ENCODE measurements at regions not wholly inside any gene's neighbourhood (a gene's known extent, or its start where the extent isn't known, plus 50 kb on each side); places are given as distances from the start of the nearest gene placed in this dataset.

DNA sequence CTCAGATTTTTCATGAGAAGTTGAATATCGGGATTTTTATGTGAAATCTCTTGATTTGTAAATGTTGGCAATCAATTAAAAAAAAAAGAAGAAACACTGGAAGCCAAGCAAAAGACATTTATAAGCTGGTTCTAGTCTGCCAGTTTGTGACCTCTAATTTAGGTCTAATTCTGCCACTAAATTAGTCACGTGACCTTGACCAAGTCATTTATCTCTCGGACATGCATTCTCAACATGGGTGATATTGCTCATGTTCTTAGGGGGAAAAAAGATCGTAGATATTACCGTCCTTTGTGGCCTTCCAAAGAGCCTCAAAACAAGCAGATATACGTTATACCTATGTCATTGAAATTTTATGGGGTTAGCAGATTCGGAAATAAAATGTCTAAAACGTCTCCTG is 52.9 kb upstream of the PTPDC1 start:
- TF ChIP-seq, protein P1, sequence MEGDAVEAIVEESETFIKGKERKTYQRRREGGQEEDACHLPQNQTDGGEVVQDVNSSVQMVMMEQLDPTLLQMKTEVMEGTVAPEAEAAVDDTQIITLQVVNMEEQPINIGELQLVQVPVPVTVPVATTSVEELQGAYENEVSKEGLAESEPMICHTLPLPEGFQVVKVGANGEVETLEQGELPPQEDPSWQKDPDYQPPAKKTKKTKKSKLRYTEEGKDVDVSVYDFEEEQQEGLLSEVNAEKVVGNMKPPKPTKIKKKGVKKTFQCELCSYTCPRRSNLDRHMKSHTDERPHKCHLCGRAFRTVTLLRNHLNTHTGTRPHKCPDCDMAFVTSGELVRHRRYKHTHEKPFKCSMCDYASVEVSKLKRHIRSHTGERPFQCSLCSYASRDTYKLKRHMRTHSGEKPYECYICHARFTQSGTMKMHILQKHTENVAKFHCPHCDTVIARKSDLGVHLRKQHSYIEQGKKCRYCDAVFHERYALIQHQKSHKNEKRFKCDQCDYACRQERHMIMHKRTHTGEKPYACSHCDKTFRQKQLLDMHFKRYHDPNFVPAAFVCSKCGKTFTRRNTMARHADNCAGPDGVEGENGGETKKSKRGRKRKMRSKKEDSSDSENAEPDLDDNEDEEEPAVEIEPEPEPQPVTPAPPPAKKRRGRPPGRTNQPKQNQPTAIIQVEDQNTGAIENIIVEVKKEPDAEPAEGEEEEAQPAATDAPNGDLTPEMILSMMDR (IDR thresholded peaks at IDR 0.05; ENCODE audit: poor library complexity) = no peak
- TF ChIP-seq EZH2 (IDR thresholded peaks at IDR 0.05; ENCODE audit: borderline replicate concordance) (no peak), EZH2phosphoT487 (IDR thresholded peaks at IDR 0.05; ENCODE audit: low read depth, severe bottlenecking, unreplicated experiment) (no peak)

Measured in hepatocyte (in vitro differentiated cells).